ENCODE measurements at regions not wholly inside any gene's neighbourhood (a gene's known extent, or its start where the extent isn't known, plus 50 kb on each side); places are given as distances from the start of the nearest gene placed in this dataset.
A peak's percentile ranks its signal among the peaks of the same experiment; 100 is the strongest.

DNA sequence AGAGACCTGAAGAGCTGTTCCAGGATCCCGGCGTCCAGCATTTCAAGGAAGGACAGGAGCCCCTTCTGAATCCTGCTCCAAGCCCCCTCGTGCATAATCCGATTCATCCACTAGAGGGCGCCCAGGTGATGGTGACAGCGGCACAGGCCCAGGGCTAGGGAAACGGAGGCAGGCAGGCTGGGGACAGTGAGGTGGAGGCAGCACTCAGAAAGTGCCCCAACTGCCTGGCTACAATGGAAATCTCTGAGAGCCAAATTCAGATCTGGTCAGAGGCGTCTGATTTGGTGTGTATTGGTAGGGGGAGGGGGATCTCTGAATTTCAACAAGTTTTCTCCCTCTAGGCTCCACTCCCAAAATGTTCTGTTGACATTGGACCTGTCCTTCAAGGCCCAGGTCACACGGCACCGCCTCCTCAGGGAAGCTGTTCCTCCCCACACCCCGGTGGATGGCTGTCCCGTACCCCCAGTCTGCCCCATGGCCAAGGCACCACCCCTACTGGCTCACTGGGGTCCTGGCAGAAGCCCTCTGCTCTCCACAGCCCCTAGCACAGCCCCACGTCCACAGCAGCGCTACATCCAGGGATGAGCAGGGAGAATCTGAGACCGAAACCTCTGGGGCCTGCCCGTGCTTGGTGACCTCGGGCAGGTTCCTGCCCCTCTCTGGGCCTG, 142.9 kb downstream of the CRYBB2 start:
- DNase-seq (ENCODE audit: low read depth) = peak; percentile 66
- TF ChIP-seq, protein P1, sequence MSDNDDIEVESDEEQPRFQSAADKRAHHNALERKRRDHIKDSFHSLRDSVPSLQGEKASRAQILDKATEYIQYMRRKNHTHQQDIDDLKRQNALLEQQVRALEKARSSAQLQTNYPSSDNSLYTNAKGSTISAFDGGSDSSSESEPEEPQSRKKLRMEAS (IDR thresholded peaks at IDR 0.05; ENCODE audit: low read depth, low read length) = peak; percentile 28; the same call in 1 of the 2 replicates
- TF ChIP-seq MYC (IDR thresholded peaks at IDR 0.05; ENCODE audit: low read depth, low read length) (peak; percentile 19; the same call in 1 of the 2 replicates), POLR2A (IDR thresholded peaks at IDR 0.05; ENCODE audit: extremely low read depth, insufficient read length) (no peak)
- TF ChIP-seq, protein P2, sequence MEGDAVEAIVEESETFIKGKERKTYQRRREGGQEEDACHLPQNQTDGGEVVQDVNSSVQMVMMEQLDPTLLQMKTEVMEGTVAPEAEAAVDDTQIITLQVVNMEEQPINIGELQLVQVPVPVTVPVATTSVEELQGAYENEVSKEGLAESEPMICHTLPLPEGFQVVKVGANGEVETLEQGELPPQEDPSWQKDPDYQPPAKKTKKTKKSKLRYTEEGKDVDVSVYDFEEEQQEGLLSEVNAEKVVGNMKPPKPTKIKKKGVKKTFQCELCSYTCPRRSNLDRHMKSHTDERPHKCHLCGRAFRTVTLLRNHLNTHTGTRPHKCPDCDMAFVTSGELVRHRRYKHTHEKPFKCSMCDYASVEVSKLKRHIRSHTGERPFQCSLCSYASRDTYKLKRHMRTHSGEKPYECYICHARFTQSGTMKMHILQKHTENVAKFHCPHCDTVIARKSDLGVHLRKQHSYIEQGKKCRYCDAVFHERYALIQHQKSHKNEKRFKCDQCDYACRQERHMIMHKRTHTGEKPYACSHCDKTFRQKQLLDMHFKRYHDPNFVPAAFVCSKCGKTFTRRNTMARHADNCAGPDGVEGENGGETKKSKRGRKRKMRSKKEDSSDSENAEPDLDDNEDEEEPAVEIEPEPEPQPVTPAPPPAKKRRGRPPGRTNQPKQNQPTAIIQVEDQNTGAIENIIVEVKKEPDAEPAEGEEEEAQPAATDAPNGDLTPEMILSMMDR (IDR thresholded peaks at IDR 0.05; ENCODE audit: low read depth, low read length) = peak; percentile 85
- H3K4me3 ChIP-seq (ENCODE audit: low read depth, low read length) = no peak overlapping the region

DNA sequence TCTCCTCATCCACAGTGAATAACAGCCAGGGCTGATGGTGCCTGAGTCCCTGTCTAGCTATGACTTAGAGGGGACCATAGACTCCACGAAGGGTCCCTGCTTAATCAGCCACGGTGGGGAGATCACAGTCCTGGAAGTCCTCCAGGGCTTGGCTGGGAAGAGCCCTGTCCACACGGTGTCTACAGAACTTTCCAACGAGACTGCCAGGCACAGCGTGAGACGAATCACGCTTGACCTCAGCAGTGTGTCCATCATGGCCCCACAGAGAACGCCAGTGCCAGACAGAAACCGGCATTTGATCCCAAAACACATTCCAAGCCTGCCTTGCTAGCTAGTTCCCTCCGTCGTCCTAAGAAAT, 143.4 kb downstream of the CRYBB2 start:
- TF ChIP-seq, protein P1 (IDR thresholded peaks at IDR 0.05; ENCODE audit: low read depth, low read length) = no peak
- TF ChIP-seq, protein P2 (IDR thresholded peaks at IDR 0.05; ENCODE audit: low read depth, low read length) = no peak
- no peak overlapping the region for H3K4me3 ChIP-seq (ENCODE audit: low read depth, low read length)
- DNase-seq (ENCODE audit: low read depth) = no peak

DNA sequence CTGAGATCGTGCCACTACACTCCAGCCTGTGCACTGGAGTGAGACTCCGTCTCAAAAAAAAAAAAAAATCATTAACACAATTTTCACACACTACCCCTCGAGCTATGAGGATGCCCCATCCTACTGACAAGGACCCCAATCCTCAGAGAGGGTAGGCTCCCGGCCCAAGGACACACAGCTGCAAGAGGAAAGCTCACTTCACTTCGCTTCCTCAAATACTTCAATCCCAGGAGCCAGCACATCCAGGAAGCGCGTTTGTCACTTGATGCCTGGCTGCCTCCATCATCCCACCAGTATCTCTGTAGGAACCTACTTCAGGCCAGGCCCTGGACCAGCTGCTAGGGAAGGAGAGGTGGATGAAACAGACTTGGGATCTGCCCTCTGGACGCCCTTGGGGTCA, 144.0 kb downstream of the CRYBB2 start:
- TF ChIP-seq MYC (IDR thresholded peaks at IDR 0.05; ENCODE audit: low read depth, low read length) (no peak), POLR2A (IDR thresholded peaks at IDR 0.05; ENCODE audit: extremely low read depth, insufficient read length) (no peak)
- TF ChIP-seq, protein P2 (IDR thresholded peaks at IDR 0.05; ENCODE audit: low read depth, low read length) = no peak
- TF ChIP-seq, protein P1 (IDR thresholded peaks at IDR 0.05; ENCODE audit: low read depth, low read length) = no peak
- H3K4me3 ChIP-seq (ENCODE audit: low read depth, low read length) = no peak overlapping the region
- DNase-seq (ENCODE audit: low read depth) = no peak

DNA sequence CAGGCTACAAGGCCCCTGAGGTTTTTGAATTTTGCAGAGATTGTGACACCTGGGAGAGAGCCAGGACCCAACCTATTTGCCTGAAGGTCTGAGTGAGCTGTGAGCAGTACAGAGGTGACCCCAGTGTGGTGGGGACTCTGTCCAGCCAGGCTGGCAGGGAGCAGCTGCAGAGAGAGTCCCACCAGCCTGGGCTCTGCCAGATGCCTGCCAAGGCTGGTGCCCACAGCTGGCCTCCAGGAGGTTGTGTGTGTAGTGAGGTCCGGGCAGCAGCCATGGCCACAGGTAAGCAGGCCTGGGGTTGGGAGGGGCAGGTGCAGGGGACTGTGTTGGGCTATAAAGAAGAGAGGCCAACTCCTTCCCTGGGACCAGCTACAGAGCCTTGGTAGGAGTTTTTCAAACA, 144.8 kb downstream of the CRYBB2 start:
- no peak for DNase-seq (ENCODE audit: low read depth)
- H3K4me3 ChIP-seq (ENCODE audit: low read depth, low read length) = no peak overlapping the region
- TF ChIP-seq MYC (IDR thresholded peaks at IDR 0.05; ENCODE audit: low read depth, low read length) (no peak), POLR2A (IDR thresholded peaks at IDR 0.05; ENCODE audit: extremely low read depth, insufficient read length) (no peak)
- TF ChIP-seq, protein P2 (IDR thresholded peaks at IDR 0.05; ENCODE audit: low read depth, low read length) = no peak
- TF ChIP-seq, protein P1 (IDR thresholded peaks at IDR 0.05; ENCODE audit: low read depth, low read length) = no peak

DNA sequence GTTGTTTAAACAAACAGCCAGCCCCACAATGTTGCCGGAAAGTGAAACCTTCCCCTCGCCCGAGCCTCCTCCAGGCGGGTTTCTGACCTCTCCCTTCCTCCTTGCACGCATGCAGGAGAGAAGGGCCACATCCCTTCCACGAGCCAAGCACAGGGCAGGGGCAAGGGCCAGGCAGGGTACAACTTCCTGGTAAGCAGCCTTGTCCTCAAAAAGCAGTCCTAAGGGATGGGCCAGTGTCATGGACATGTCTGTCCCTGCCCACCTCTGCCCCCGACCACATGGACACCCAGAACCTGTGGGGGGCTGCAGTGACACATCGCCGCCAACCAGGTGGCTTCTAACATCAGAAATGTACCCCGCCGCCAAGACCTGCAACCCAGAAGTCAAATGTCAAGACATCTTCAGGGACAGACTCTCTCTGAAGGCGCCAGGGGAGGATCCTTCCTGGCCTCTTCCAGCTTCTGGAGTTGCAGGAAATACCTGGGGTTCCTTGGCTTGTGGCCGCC, 145.3 kb downstream of the CRYBB2 start:
- H3K4me3 ChIP-seq (ENCODE audit: low read depth, low read length) = no peak overlapping the region
- no peak for DNase-seq (ENCODE audit: low read depth)
- TF ChIP-seq MYC (IDR thresholded peaks at IDR 0.05; ENCODE audit: low read depth, low read length) (no peak), POLR2A (IDR thresholded peaks at IDR 0.05; ENCODE audit: extremely low read depth, insufficient read length) (no peak)
- TF ChIP-seq, protein P1 (IDR thresholded peaks at IDR 0.05; ENCODE audit: low read depth, low read length) = no peak
- TF ChIP-seq, protein P2 (IDR thresholded peaks at IDR 0.05; ENCODE audit: low read depth, low read length) = no peak
